ENCODE measurements at regions not wholly inside any gene's neighbourhood (a gene's known extent, or its start where the extent isn't known, plus 50 kb on each side); places are given as distances from the start of the nearest gene placed in this dataset.
"Not testable (repeated sequence)": the region's sequence is repeated elsewhere in the genome, so short reads cannot be mapped to it uniquely, and the experiment has no call there.

DNA sequence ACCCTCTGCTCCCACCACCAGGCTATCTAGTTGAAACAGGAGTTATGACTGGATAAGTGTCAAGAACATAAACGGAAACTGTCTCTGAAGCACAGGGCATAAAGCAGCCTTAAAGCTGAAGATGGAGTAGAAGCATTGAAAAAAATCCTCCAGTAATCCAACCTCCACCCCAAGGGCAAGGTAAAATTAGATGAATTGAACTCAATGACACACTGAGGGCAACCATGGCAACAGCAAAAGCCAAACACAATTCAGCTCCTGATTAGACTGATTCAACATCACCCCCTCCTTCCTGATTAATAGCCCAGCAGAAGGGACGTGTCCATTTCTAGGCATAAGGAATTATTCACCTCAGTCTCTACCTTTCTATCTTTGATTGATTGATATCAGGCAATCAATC, 183.2 kb upstream of the MAP3K1 start:
- H3K36me3 Mint-ChIP-seq, result peaks cover 0 to 9% (median 6%) of the 10 kb centered on the region in 3 donors
- H3K27me3 Mint-ChIP-seq (ENCODE audit: low read depth in 3 of 3), result peaks cover 0 to 8% (median 3%) of the 10 kb centered on the region in 3 donors
- no peak overlapping the region for H3K27ac Mint-ChIP-seq
- no peak for DNase-seq
- H3K4me1 Mint-ChIP-seq, result no peaks in the 10 kb centered on the region
- H3K4me3 Mint-ChIP-seq, result no peak overlapping the region
- peaks cover 0 to 7% (median 0%) of the 10 kb centered on the region in 6 donors for H3K9me3 Mint-ChIP-seq

DNA sequence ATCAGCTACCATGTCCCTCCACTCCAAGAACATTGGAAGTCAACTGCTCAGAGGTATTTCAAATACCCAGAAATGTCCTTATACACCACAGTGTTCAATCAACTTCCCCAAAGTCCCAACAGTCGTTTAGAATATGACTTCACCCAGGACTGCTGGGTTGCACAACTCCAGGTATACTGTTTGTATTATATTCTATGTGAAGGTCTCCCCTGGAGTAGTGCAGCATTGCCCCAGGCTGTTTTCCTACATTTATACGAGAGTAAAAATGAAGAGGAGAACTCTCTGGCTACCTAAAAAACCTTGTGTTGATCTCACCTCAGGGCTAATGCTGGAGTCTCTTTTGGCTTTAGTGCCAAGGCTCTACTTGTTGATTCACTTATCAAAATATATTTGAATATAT, 183.6 kb upstream of the MAP3K1 start:
- Mint-ChIP-seq H3K27me3 (ENCODE audit: low read depth in 3 of 3) (peaks cover 0 to 8% (median 6%) of the 10 kb centered on the region in 3 donors), H3K9me3 (peaks cover 0 to 7% (median 0%) of the 10 kb centered on the region in 6 donors), H3K36me3 (peaks cover 0 to 9% (median 6%) of the 10 kb centered on the region in 3 donors), H3K4me1 (no peaks in the 10 kb centered on the region), H3K4me3 (no peak overlapping the region), H3K27ac (no peak overlapping the region)
- DNase-seq, result no peak

DNA sequence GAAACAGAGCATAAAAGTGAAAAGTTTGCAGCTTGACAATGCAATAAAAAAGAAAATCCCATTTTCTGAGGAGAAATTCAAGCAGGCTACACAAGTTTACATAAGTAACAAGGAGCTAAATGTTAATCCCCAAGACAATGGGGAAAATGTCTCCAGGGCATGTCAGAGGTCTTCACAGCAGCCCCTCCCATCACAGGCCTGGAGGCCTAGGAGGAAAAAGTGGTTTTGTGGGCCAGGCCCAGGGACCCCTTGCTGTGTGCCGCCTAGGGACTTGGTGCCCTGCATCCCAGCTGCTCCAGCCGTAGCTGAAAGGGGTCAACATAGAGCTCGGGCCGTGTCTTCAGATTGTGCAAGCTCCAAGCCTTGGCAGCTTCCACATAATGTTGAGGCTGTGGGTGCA, 186.7 kb upstream of the MAP3K1 start:
- not testable (repeated sequence) for H3K27me3 Mint-ChIP-seq (ENCODE audit: low read depth in 3 of 3); H3K9me3 Mint-ChIP-seq; H3K27ac Mint-ChIP-seq; H3K4me3 Mint-ChIP-seq; H3K4me1 Mint-ChIP-seq; DNase-seq; H3K36me3 Mint-ChIP-seq

DNA sequence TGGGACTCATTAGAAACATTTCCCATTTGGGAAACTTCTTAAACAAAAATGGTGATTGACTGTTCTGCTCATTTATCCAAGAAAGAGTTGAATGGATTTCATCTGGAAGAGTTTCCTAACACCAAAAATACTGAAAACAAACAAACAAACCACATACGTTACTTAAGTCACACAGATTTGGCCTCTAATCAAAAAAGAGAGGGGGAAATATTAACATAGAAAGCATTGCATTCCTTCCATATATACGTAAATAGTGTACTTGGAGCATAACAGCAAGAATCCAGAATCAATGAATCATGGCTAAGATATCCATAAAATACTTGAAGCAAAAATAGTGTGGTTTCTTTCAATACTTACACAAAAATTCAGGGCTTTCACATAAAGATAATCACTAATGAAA, 189.8 kb upstream of the MAP3K1 start:
- H3K27me3 Mint-ChIP-seq (ENCODE audit: low read depth in 3 of 3), result peaks cover 0 to 3% (median 3%) of the 10 kb centered on the region in 3 donors
- no peak overlapping the region for H3K27ac Mint-ChIP-seq
- H3K9me3 Mint-ChIP-seq, result peaks cover 0 to 7% (median 1%) of the 10 kb centered on the region in 6 donors
- no peak overlapping the region for H3K4me3 Mint-ChIP-seq
- H3K36me3 Mint-ChIP-seq, result peaks cover 0 to 9% (median 6%) of the 10 kb centered on the region in 3 donors
- no peak for DNase-seq
- H3K4me1 Mint-ChIP-seq, result no peaks in the 10 kb centered on the region

DNA sequence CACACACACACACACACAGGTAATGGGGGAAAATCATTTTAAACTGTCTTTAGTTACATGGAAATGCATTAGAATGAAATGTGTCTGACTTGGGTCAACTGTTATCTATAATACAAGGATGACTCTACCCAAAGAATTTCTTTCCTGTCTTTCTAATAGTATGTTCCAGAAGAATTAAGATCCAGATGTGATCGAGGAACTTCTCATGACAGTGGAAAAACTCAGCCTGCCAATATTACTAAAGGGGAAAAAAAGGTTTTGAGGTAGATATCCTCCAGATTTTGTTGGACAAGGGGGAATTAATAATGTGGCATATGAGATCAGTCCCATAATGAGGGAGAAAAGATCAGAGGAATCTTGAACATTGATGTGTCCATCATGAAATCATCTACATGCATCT, 190.6 kb upstream of the MAP3K1 start:
- peaks cover under 1 to 6% (median 6%) of the 10 kb centered on the region in 3 donors for H3K36me3 Mint-ChIP-seq
- no peak overlapping the region for H3K27ac Mint-ChIP-seq
- H3K27me3 Mint-ChIP-seq (ENCODE audit: low read depth in 3 of 3), result peaks cover 0 to 3% (median 0%) of the 10 kb centered on the region in 3 donors
- H3K9me3 Mint-ChIP-seq, result peaks cover 0 to 7% (median 1%) of the 10 kb centered on the region in 6 donors
- DNase-seq, result no peak
- no peaks in the 10 kb centered on the region for H3K4me1 Mint-ChIP-seq
- no peak overlapping the region for H3K4me3 Mint-ChIP-seq

- Mint-ChIP-seq H3K9me3 (peaks cover 3 to 12% (median 11%) of the 10 kb centered on the region in 6 donors), H3K4me1 (no peaks in the 10 kb centered on the region), H3K27ac (no peak overlapping the region), H3K36me3 (peaks cover 0 to 6% (median 3%) of the 10 kb centered on the region in 3 donors), H3K4me3 (no peak overlapping the region), H3K27me3 (ENCODE audit: low read depth in 3 of 3) (peaks cover 0 to 3% (median 2%) of the 10 kb centered on the region in 3 donors)
- no peak for DNase-seq
Measured at GRCh38 chr5:56622141-56622540, 193.2 kb upstream of the MAP3K1 start.

DNA sequence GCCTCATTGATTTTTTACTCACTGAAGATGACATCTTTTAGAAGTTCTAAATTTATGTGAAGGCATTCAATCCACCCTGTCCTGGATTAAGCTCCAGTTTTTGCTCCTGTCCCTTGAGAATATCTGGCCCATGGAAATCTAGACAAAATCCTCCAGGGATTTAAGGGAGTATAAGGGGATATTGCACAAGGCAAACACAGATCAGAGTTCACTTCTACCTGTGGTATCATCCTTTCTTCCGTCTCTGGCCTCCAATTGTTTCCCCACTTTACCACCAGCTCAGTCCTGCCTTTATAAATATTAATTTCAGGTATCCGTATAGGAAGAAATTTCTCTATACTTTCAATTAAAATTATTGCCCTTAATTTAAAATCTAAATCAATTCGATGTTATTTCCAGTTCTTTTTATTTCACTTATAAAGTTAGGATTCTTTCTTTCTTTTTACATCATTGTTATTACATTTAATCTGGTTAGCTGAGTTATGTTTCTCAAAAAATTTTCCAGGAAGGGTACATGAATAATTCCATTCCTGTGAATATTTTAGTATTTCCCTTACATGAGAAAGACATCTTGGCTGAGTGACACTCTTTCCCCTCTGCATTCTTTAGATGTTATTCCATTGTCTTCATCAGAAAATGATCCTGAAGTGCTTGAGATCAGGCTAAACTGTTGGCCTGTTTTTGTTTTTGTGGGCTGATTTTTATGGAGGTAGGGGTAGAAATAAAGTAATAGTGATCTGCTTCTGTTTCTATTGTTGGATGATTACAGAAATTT, 194.3 kb upstream of the MAP3K1 start:
- peaks cover 4 to 5% of the 10 kb centered on the region in 2 donors for H3K4me1 Mint-ChIP-seq
- H3K36me3 Mint-ChIP-seq, result peaks cover 0 to 6% (median 3%) of the 10 kb centered on the region in 3 donors
- H3K27ac Mint-ChIP-seq, result no peak overlapping the region
- peaks cover 0 to 2% (median 0%) of the 10 kb centered on the region in 3 donors for H3K27me3 Mint-ChIP-seq (ENCODE audit: low read depth in 3 of 3)
- DNase-seq, result no peak
- H3K9me3 Mint-ChIP-seq, result peaks cover 3 to 12% (median 11%) of the 10 kb centered on the region in 6 donors
- no peak overlapping the region for H3K4me3 Mint-ChIP-seq

DNA sequence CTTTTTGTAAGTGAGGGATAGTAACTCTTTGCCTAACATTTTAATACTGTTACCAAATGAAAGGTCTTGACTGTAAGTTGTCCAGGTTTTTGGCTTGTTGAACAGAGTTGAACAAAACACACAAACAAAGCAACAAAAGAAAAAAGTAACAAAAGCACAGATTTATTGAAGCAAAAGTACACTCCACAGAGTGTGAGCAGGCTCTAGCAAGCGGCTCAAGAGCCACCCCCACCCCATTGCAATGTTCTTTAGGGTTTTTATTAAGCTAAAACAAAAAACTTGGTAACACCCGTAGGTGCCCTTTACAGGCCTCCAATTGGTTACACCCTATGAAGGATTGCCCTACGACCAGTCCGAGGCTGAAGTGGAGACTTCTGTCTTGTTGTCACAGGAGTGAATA, 197.4 kb upstream of the MAP3K1 start:
- DNase-seq, result no peak
- Mint-ChIP-seq H3K4me1 (peaks cover 35 to 36% of the 10 kb centered on the region in 2 donors), H3K27ac (no peak overlapping the region), H3K36me3 (peaks cover 0 to 6% (median 3%) of the 10 kb centered on the region in 3 donors), H3K27me3 (ENCODE audit: low read depth in 3 of 3) (peaks cover 0 to 2% (median 0%) of the 10 kb centered on the region in 3 donors), H3K4me3 (no peak overlapping the region), H3K9me3 (peaks cover 3 to 12% (median 11%) of the 10 kb centered on the region in 6 donors)

GRCh38 chr5:56616454-56617160, 198.7 kb upstream of the MAP3K1 start:
- no peak overlapping the region for H3K27ac Mint-ChIP-seq
- peaks cover 0 to 2% (median 0%) of the 10 kb centered on the region in 3 donors for H3K27me3 Mint-ChIP-seq (ENCODE audit: low read depth in 3 of 3)
- H3K4me1 Mint-ChIP-seq, result peaks cover 48% of the 10 kb centered on the region in 2 donors
- DNase-seq, result no peak
- H3K36me3 Mint-ChIP-seq, result peaks cover 0 to 6% (median 5%) of the 10 kb centered on the region in 3 donors
- no peak overlapping the region for H3K4me3 Mint-ChIP-seq
- peaks cover 3 to 14% (median 10%) of the 10 kb centered on the region in 6 donors for H3K9me3 Mint-ChIP-seq

GRCh38 chr5:56615361-56616153, 199.8 kb upstream of the MAP3K1 start:
- Mint-ChIP-seq H3K27ac (no peak overlapping the region), H3K27me3 (ENCODE audit: low read depth in 3 of 3) (peaks cover 0 to 2% (median 0%) of the 10 kb centered on the region in 3 donors), H3K36me3 (peaks cover 0 to 8% (median 6%) of the 10 kb centered on the region in 3 donors), H3K4me3 (no peak overlapping the region), H3K4me1 (peaks cover 59% of the 10 kb centered on the region in 2 donors), H3K9me3 (peaks cover 5 to 22% (median 10%) of the 10 kb centered on the region in 6 donors)
- no peak for DNase-seq

DNA sequence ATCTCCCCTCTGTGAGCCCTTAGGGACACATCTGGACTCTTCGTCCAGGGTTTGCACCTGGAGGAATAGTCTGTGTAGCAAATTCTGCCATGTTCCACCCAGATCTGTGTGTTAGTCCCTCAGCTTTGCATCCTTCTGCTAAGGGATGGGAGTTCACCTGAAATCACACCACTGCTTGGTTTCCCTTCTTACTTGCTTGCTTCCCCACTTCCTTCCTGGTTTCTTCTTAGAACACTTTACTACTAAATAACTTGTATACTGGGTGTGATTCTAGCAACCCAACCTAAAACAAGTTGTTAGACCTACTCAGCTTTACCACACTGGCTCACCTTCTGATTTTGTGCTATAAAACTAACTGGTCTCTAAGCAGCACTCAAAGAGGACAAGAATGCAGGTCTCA, 202.6 kb upstream of the MAP3K1 start:
- peaks cover 69 to 71% of the 10 kb centered on the region in 2 donors for H3K4me1 Mint-ChIP-seq
- H3K27ac Mint-ChIP-seq, result peak overlapping the region; percentile 1 to 79 (median 36)
- peak overlapping the region; percentile 26 to 77 (median 36) for H3K4me3 Mint-ChIP-seq
- DNase-seq, result peak; percentile 21 to 36 (median 23)
- H3K27me3 Mint-ChIP-seq (ENCODE audit: low read depth in 3 of 3), result no peaks in the 10 kb centered on the region
- H3K36me3 Mint-ChIP-seq, result peaks cover 0 to 5% (median 0%) of the 10 kb centered on the region in 3 donors
- H3K9me3 Mint-ChIP-seq, result peaks cover under 1 to 14% (median 3%) of the 10 kb centered on the region in 6 donors

DNA sequence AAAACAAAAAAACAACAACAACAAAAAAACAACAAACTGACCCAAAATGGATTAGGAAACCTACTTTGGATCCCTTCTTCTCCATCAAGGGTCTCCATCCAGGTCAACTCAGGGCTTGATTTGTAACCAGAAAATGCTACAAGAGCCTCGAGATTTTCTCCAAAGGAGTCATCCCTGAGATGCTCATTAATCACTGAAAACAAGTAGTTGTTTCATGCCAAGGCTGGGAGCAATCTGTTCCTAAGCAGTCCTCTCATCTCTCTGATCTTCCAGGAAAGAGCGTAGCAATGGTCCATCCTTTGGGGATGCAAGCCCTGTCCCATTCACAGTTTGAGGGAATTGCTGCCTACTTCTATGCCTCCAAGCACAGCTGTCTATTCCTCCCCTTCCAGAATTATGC, 203.0 kb upstream of the MAP3K1 start:
- H3K4me1 Mint-ChIP-seq, result peaks cover 69 to 71% of the 10 kb centered on the region in 2 donors
- peak overlapping the region; percentile 26 to 77 (median 36) for H3K4me3 Mint-ChIP-seq
- H3K27me3 Mint-ChIP-seq (ENCODE audit: low read depth in 3 of 3), result no peaks in the 10 kb centered on the region
- peaks cover 0 to 5% (median 0%) of the 10 kb centered on the region in 3 donors for H3K36me3 Mint-ChIP-seq
- peak overlapping the region in 5 of 6 donors; percentile 1 to 79 (median 8) for H3K27ac Mint-ChIP-seq
- peaks cover 0 to 11% (median under 1%) of the 10 kb centered on the region in 6 donors for H3K9me3 Mint-ChIP-seq
- DNase-seq, result no peak

DNA sequence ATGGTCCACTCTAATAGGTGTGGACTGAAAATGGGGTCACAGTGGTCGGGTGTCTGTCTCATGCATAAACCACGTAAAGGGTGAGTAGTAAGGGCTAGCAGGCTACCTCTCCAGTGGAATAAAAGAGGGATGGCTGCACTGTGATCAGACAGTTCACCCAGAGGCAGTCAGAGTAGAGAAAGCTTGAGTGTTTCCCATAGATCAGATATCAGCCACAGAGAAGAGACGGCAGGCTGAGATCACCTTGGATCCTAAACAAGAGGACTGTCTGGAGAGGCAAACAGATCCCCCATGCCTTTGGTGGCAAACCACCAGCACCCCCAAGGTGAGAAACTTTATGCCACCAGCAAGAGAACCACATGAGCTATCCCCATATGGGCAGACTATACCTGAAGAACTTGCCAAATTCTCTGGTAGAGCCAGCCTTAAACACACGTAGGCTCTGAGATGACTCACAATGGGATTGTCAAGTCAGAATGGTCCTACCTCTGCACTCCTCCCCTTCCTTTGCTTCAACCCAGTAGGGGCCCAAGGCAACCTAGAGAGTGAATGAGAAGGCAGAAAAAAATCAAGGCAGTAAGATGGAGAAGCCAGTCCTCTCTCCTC, 205.2 kb upstream of the MAP3K1 start:
- H3K36me3 Mint-ChIP-seq, result peaks cover 0 to 5% (median 0%) of the 10 kb centered on the region in 3 donors
- peak; percentile 20 to 44 (median 21) for DNase-seq
- peaks cover 55 to 58% of the 10 kb centered on the region in 2 donors for H3K4me1 Mint-ChIP-seq
- H3K4me3 Mint-ChIP-seq, result peak overlapping the region in 3 of 5 donors; percentile 56 to 72 (median 66)
- peak overlapping the region; percentile 12 to 85 (median 71) for H3K27ac Mint-ChIP-seq
- peaks cover 0 to 11% (median 0%) of the 10 kb centered on the region in 6 donors for H3K9me3 Mint-ChIP-seq
- H3K27me3 Mint-ChIP-seq (ENCODE audit: low read depth in 3 of 3), result peaks cover 0 to 2% (median 0%) of the 10 kb centered on the region in 3 donors

All from immature natural killer cell (primary cell).